ENCODE measurements at regions not wholly inside any gene's neighbourhood (a gene's known extent, or its start where the extent isn't known, plus 50 kb on each side); places are given as distances from the start of the nearest gene placed in this dataset.

- Histone ChIP-seq H3F3A (ENCODE audit: low read depth) (no peaks in the 10 kb centered on the region), H3K9ac (no peak overlapping the region), H3K79me2 (ENCODE audit: low read depth) (no peaks in the 10 kb centered on the region), H3K27ac (no peak overlapping the region), H3K36me3 (no peaks in the 10 kb centered on the region), H3K4me3 (no peak overlapping the region), H3K9me3 (ENCODE audit: low read depth) (no peaks in the 10 kb centered on the region), H3K4me2 (no peak overlapping the region), H3K27me3 (no peaks in the 10 kb centered on the region), H2AFZ (replicated peaks) (no peak overlapping the region), H4K20me1 (ENCODE audit: low read depth) (no peaks in the 10 kb centered on the region), H3K4me1 (peaks cover 13% of the 10 kb centered on the region)
- H3K27ac Mint-ChIP-seq, result no peak overlapping the region
- no peak overlapping the region for H3K4me3 Mint-ChIP-seq
- DNase-seq (ENCODE audit: low spot score), result no peak
- peaks cover 5% of the 10 kb centered on the region for H3K36me3 Mint-ChIP-seq
- H3K9me3 Mint-ChIP-seq, result no peaks in the 10 kb centered on the region
- H3K27me3 Mint-ChIP-seq (ENCODE audit: insufficient read depth, low read depth), result no peaks in the 10 kb centered on the region
- peaks cover 19% of the 10 kb centered on the region for H3K4me1 Mint-ChIP-seq
- TF ChIP-seq EZH2 (IDR thresholded peaks at IDR 0.05), result no peak
- no peak for TF ChIP-seq CTCF (IDR thresholded peaks at IDR 0.05)
- no peak for TF ChIP-seq EZH2phosphoT487 (IDR thresholded peaks at IDR 0.05)
Observed at GRCh38 chr12:24198070-24198469, 248.6 kb upstream of the SOX5 start.

GRCh38 chr12:24197532-24197931, 248.1 kb upstream of the SOX5 start:
- no peaks in the 10 kb centered on the region for H3K9me3 Mint-ChIP-seq
- H3K36me3 Mint-ChIP-seq, result peaks cover 4% of the 10 kb centered on the region
- peaks cover 19% of the 10 kb centered on the region for H3K4me1 Mint-ChIP-seq
- no peak overlapping the region for H3K4me3 Mint-ChIP-seq
- Histone ChIP-seq H3K9ac (no peak overlapping the region), H3K4me2 (no peak overlapping the region), H3K4me1 (peaks cover 13% of the 10 kb centered on the region), H3K9me3 (ENCODE audit: low read depth) (no peaks in the 10 kb centered on the region), H3K36me3 (no peaks in the 10 kb centered on the region), H3K27ac (no peak overlapping the region), H3K79me2 (ENCODE audit: low read depth) (no peaks in the 10 kb centered on the region), H3K27me3 (no peaks in the 10 kb centered on the region), H2AFZ (replicated peaks) (peak overlapping the region; percentile 51), H3F3A (ENCODE audit: low read depth) (no peaks in the 10 kb centered on the region), H4K20me1 (ENCODE audit: low read depth) (no peaks in the 10 kb centered on the region), H3K4me3 (no peak overlapping the region)
- H3K27me3 Mint-ChIP-seq (ENCODE audit: insufficient read depth, low read depth), result no peaks in the 10 kb centered on the region
- H3K27ac Mint-ChIP-seq, result peak overlapping the region; percentile 25
- DNase-seq (ENCODE audit: low spot score), result peak; percentile 2
- TF ChIP-seq EZH2 (IDR thresholded peaks at IDR 0.05), result no peak
- TF ChIP-seq EZH2phosphoT487 (IDR thresholded peaks at IDR 0.05), result no peak
- no peak for TF ChIP-seq CTCF (IDR thresholded peaks at IDR 0.05)

- Histone ChIP-seq H3K79me2 (ENCODE audit: low read depth) (no peaks in the 10 kb centered on the region), H2AFZ (replicated peaks) (no peak overlapping the region), H3K9ac (no peak overlapping the region), H3K27ac (no peak overlapping the region), H3K36me3 (no peaks in the 10 kb centered on the region), H4K20me1 (ENCODE audit: low read depth) (no peaks in the 10 kb centered on the region), H3K27me3 (no peaks in the 10 kb centered on the region), H3K4me3 (no peak overlapping the region), H3K4me1 (peaks cover 21% of the 10 kb centered on the region), H3K4me2 (no peak overlapping the region), H3K9me3 (ENCODE audit: low read depth) (no peaks in the 10 kb centered on the region), H3F3A (ENCODE audit: low read depth) (no peaks in the 10 kb centered on the region)
- H3K27ac Mint-ChIP-seq, result no peak overlapping the region
- no peaks in the 10 kb centered on the region for H3K9me3 Mint-ChIP-seq
- DNase-seq (ENCODE audit: low spot score), result no peak
- peaks cover 19% of the 10 kb centered on the region for H3K4me1 Mint-ChIP-seq
- TF ChIP-seq CTCF (IDR thresholded peaks at IDR 0.05) (no peak), EZH2phosphoT487 (IDR thresholded peaks at IDR 0.05) (no peak), EZH2 (IDR thresholded peaks at IDR 0.05) (no peak)
- no peak overlapping the region for H3K4me3 Mint-ChIP-seq
- peaks cover 10% of the 10 kb centered on the region for H3K36me3 Mint-ChIP-seq
- no peaks in the 10 kb centered on the region for H3K27me3 Mint-ChIP-seq (ENCODE audit: insufficient read depth, low read depth)
Observed at GRCh38 chr12:24195063-24195462, 245.6 kb upstream of the SOX5 start.

Data from neural progenitor cell (in vitro differentiated cells).